H1 (cell line): ENCODE measurements at regions not wholly inside any gene's neighbourhood (a gene's known extent, or its start where the extent isn't known, plus 50 kb on each side); places are given as distances from the start of the nearest gene placed in this dataset.

Experiments used
- CTCF ChIA-PET: fragments of 300-600 bp; sonication (Branson Sonifier 250); formaldehyde crosslinking; loops from one replicate; lab custom pipeline; 2021; ENCODE audit not compliant: partially characterized antibody; lab: Charles Lee
- POLR2A ChIA-PET: fragments of 300-600 bp; sonication (Branson Sonifier 250); formaldehyde crosslinking; loops from one replicate; lab custom pipeline; 2021; ENCODE audit warnings: inconsistent platforms; ENCODE audit not compliant: partially characterized antibody; lab: Charles Lee
- DNase-seq, 2 experiments: peaks; one replicate each; pipeline versions ENCODE4 v3.0.0 to v3.0.0-alpha.2; 2010 to 2022; ENCODE audit warnings: low spot score in 2 of 2, low read depth in 1 of 2, mixed read lengths in 1 of 2
- FAIRE-seq: peaks from 2 replicates; lab custom pipeline; 2011; peaks lifted over from hg19 to GRCh38; lab: Jason Lieb, UNC
- H2AFZ ChIP-seq: 2 replicates; pipeline ENCODE4 v1.8.1; 2012; ENCODE audit warnings: low read length, inconsistent platforms
- H2AK5ac ChIP-seq: 2 replicates; pipeline ENCODE4 v1.6.1; 2013; ENCODE audit warnings: low read depth, low read length
- H2BK120ac ChIP-seq: replicated peaks from 2 replicates; pipeline ENCODE3; 2013; ENCODE audit warnings: low read depth, low read length, inconsistent platforms
- H2BK12ac ChIP-seq: 2 replicates; pipeline ENCODE4 v1.6.1; 2013; ENCODE audit warnings: low read depth, low read length
- H2BK15ac ChIP-seq: 2 replicates; pipeline ENCODE4 v1.6.1; 2013; ENCODE audit warnings: low read length
- H2BK20ac ChIP-seq: 2 replicates; pipeline ENCODE4 v1.6.1; 2013; ENCODE audit warnings: low read length
- H2BK5ac ChIP-seq: 2 replicates; pipeline ENCODE4 v1.6.1; 2013; ENCODE audit warnings: low read depth, low read length
- H3K14ac ChIP-seq: 2 replicates; pipeline ENCODE4 v1.6.1; 2013; ENCODE audit warnings: inconsistent platforms; ENCODE audit not compliant: insufficient read length
- H3K18ac ChIP-seq: 2 replicates; pipeline ENCODE4 v1.6.1; 2013; ENCODE audit warnings: low read length; ENCODE audit errors: extremely low read depth
- H3K23ac ChIP-seq: 2 replicates; pipeline ENCODE4 v1.6.1; 2013; ENCODE audit warnings: inconsistent platforms; ENCODE audit not compliant: insufficient read length
- H3K23me2 ChIP-seq: 2 replicates; pipeline ENCODE4 v1.6.1; 2013; ENCODE audit warnings: low read depth, low read length
- H3K27ac ChIP-seq: 2 replicates; pipeline ENCODE4 v1.6.1; 2011; ENCODE audit warnings: low read depth, low read length, inconsistent platforms
- H3K27me3 ChIP-seq, 4 experiments: replicated peaks in 1 of 4; 1 replicate in 1 of 4; 2 replicates in 3 of 4; pipeline versions ENCODE4 v1.6.1 to v1.8.1; 2011 to 2013; ENCODE audit warnings: low read length in 3 of 4, mild to moderate bottlenecking in 3 of 4, inconsistent platforms in 2 of 4, mixed read lengths in 2 of 4, moderate library complexity in 1 of 4; ENCODE audit not compliant: control insufficient read depth in 3 of 4, insufficient read depth in 3 of 4; ENCODE audit errors: extremely low read depth in 1 of 4
- H3K36me3 ChIP-seq, 4 experiments: 2 replicates each; pipeline versions ENCODE4 v1.6.1 to v1.8.1; 2011 to 2013; ENCODE audit warnings: mild to moderate bottlenecking in 4 of 4, low read length in 3 of 4, moderate library complexity in 2 of 4, control low read depth in 1 of 4, inconsistent platforms in 1 of 4; ENCODE audit not compliant: insufficient read depth in 4 of 4, control insufficient read depth in 2 of 4
- H3K4ac ChIP-seq: replicated peaks from 2 replicates; pipeline ENCODE3; 2013; ENCODE audit warnings: low read length, low read depth, mixed read lengths, inconsistent platforms; ENCODE audit not compliant: insufficient read length
- H3K4me1 ChIP-seq, 4 experiments: replicated peaks in 1 of 4; 1 replicate in 1 of 4; 2 replicates in 3 of 4; pipeline versions ENCODE4 v1.6.1 to v1.8.1; 2011 to 2013; ENCODE audit warnings: low read length in 3 of 4, inconsistent platforms in 2 of 4, mixed read lengths in 1 of 4; ENCODE audit not compliant: insufficient read depth in 4 of 4, control insufficient read depth in 3 of 4
- H3K4me2 ChIP-seq, 2 experiments: 2 replicates each; pipeline versions ENCODE4 v1.6.1 to v1.8.1; 2011 to 2013; ENCODE audit warnings: low read depth in 2 of 2, low read length in 2 of 2, control low read depth in 1 of 2, inconsistent platforms in 1 of 2, mild to moderate bottlenecking in 1 of 2; ENCODE audit not compliant: insufficient read depth in 1 of 2
- H3K4me3 ChIP-seq, 4 experiments: fragments of 200-600, 300-600 bp in 1 of 4; sonication (generic), shearing (Covaris generic), sonication (Bioruptor Twin) in 1 of 4; 2 replicates each; pipeline versions ENCODE4 v1.5.1 to v1.8.1; 2011 to 2016; ENCODE audit warnings: low read length in 4 of 4, low read depth in 3 of 4, control low read depth in 2 of 4, inconsistent platforms in 2 of 4, mild to moderate bottlenecking in 2 of 4, mixed read lengths in 1 of 4, moderate library complexity in 1 of 4; ENCODE audit not compliant: insufficient read depth in 2 of 4; ENCODE audit errors: extremely low read depth in 1 of 4
- H3K56ac ChIP-seq: replicated peaks from 2 replicates; pipeline ENCODE3; 2013; ENCODE audit warnings: low read depth, mild to moderate bottlenecking, mixed read lengths, low read length, inconsistent platforms; ENCODE audit not compliant: insufficient read length
- H3K79me1 ChIP-seq: 2 replicates; pipeline ENCODE4 v1.6.1; 2013; ENCODE audit warnings: low read depth, low read length, control low read depth
- H3K79me2 ChIP-seq, 2 experiments: 2 replicates each; pipeline versions ENCODE4 v1.6.1 to v1.8.1; 2012 to 2013; ENCODE audit warnings: low read length in 2 of 2, mild to moderate bottlenecking in 2 of 2, inconsistent platforms in 1 of 2; ENCODE audit not compliant: insufficient read depth in 2 of 2, control insufficient read depth in 1 of 2
- H3K9ac ChIP-seq, 4 experiments: replicated peaks in 1 of 4; 1 replicate in 1 of 4; 2 replicates in 3 of 4; pipeline versions ENCODE4 v1.6.1 to v1.8.1; 2011 to 2013; ENCODE audit warnings: low read depth in 3 of 4, low read length in 3 of 4, control low read depth in 2 of 4, mild to moderate bottlenecking in 2 of 4, moderate library complexity in 2 of 4, inconsistent platforms in 1 of 4; ENCODE audit errors: extremely low read depth in 1 of 4
- H3K9me3 ChIP-seq, 2 experiments: 2 replicates each; pipeline versions ENCODE4 v1.6.1 to v1.8.1; 2012 to 2013; ENCODE audit warnings: mild to moderate bottlenecking in 2 of 2, moderate library complexity in 2 of 2, control low read depth in 1 of 2, inconsistent platforms in 1 of 2, low read depth in 1 of 2, low read length in 1 of 2, mixed read lengths in 1 of 2; ENCODE audit not compliant: insufficient read depth in 2 of 2
- H4K20me1 ChIP-seq, 2 experiments: replicated peaks in 1 of 2; 2 replicates each; pipeline versions ENCODE3 to v1.8.1; 2011 to 2013; ENCODE audit warnings: inconsistent platforms in 2 of 2, low read length in 2 of 2, mild to moderate bottlenecking in 1 of 2; ENCODE audit not compliant: insufficient read depth in 2 of 2, control insufficient read depth in 1 of 2
- H4K5ac ChIP-seq: 2 replicates; pipeline ENCODE4 v1.6.1; 2013; ENCODE audit warnings: low read length, low read depth, mixed read lengths, inconsistent platforms; ENCODE audit not compliant: insufficient read length
- H4K8ac ChIP-seq: 2 replicates; pipeline ENCODE4 v1.8.0; 2013; ENCODE audit warnings: mild to moderate bottlenecking, moderate library complexity, low read length, inconsistent platforms; ENCODE audit not compliant: insufficient read depth; ENCODE audit errors: extremely low read depth
- H4K91ac ChIP-seq: replicated peaks from 2 replicates; pipeline ENCODE3; 2013; ENCODE audit warnings: low read length, mixed read lengths, inconsistent platforms; ENCODE audit not compliant: insufficient read length
- ASH2L ChIP-seq: fragments of 200-600, 300-600 bp; sonication (generic); IDR thresholded peaks from one replicate; pipeline ENCODE4 v1.7.1; 2017; ENCODE audit warnings: low read length
- BRCA1 ChIP-seq: IDR thresholded peaks from 2 replicates; pipeline ENCODE4 v1.6.1; 2012; ENCODE audit warnings: low read depth, low read length, improper control_type of control experiment
- CEBPB ChIP-seq: IDR thresholded peaks from 2 replicates; pipeline ENCODE4 v1.6.1; 2012; ENCODE audit warnings: low read depth, low read length
- E2F6 ChIP-seq: IDR thresholded peaks from 2 replicates; pipeline ENCODE4 v1.6.1; 2012; ENCODE audit warnings: inconsistent platforms
- FOSL1 ChIP-seq: IDR thresholded peaks from 2 replicates; pipeline ENCODE4 v1.6.1; 2011; ENCODE audit warnings: mild to moderate bottlenecking, low read depth, low read length, moderate library complexity; ENCODE audit not compliant: insufficient read depth
- KDM5A ChIP-seq: fragments of 200-600 bp; IDR thresholded peaks from 2 replicates; pipeline ENCODE4 v1.7.1; 2012; ENCODE audit warnings: mild to moderate bottlenecking, low read length, inconsistent platforms, mixed read lengths
- NANOG ChIP-seq: IDR thresholded peaks from 2 replicates; pipeline ENCODE4 v1.6.1; 2011; ENCODE audit warnings: low read length, low read depth, mild to moderate bottlenecking, inconsistent platforms; ENCODE audit not compliant: insufficient read depth, poor library complexity, severe bottlenecking
- NRF1 ChIP-seq: IDR thresholded peaks from 2 replicates; pipeline ENCODE4 v1.6.1; 2011; ENCODE audit warnings: mild to moderate bottlenecking, low read depth, low read length, improper control_type of control experiment
- POLR2A ChIP-seq, 2 experiments: IDR thresholded peaks; 1 replicate in 1 of 2; 2 replicates in 1 of 2; pipeline ENCODE4 v1.6.1; 2011; ENCODE audit warnings: low read depth in 2 of 2, low read length in 2 of 2, mild to moderate bottlenecking in 2 of 2; ENCODE audit errors: control extremely low read depth in 1 of 2
- POU5F1 ChIP-seq: IDR thresholded peaks from 2 replicates; pipeline ENCODE4 v1.6.1; 2011; ENCODE audit warnings: low read depth, mild to moderate bottlenecking, low read length, moderate library complexity
- RFX5 ChIP-seq: IDR thresholded peaks from 2 replicates; pipeline ENCODE4 v1.6.1; 2011; ENCODE audit warnings: low read depth, low read length, improper control_type of control experiment, borderline replicate concordance
- RNF2 ChIP-seq: fragments of 200-900, 300-1000 bp; sonication (generic); IDR thresholded peaks from 2 replicates; pipeline ENCODE4 v1.7.1; 2016; ENCODE audit warnings: borderline replicate concordance, low read depth, mild to moderate bottlenecking, antibody characterized with exemption, low read length; ENCODE audit not compliant: poor library complexity, severe bottlenecking; ENCODE audit errors: missing control alignments
- SRF ChIP-seq: IDR thresholded peaks from 2 replicates; pipeline ENCODE4 v1.6.1; 2011; ENCODE audit warnings: mild to moderate bottlenecking, low read depth, low read length, moderate library complexity
- TAF7 ChIP-seq: optimal IDR thresholded peaks from 2 replicates; pipeline ENCODE3; 2011; ENCODE audit warnings: low read depth, mild to moderate bottlenecking, inconsistent platforms, low read length, moderate library complexity, borderline replicate concordance
- TEAD4 ChIP-seq: IDR thresholded peaks from 2 replicates; pipeline ENCODE4 v1.6.1; 2012; ENCODE audit warnings: low read depth, low read length, inconsistent platforms, mixed read lengths
- WGBS, 2 experiments: shearing (Covaris generic) in 1 of 2; methylation state at CpG; one replicate each; pipeline versions ENCODE4 v1.1.6 to v1.1.7; 2013 to 2015; ENCODE audit warnings: low lambda C conversion rate in 2 of 2, mixed read lengths in 2 of 2, inconsistent platforms in 1 of 2, low coverage in 1 of 2, missing lambda C conversion rate in 1 of 2; ENCODE audit not compliant: insufficient replicate concordance in 2 of 2, insufficient coverage in 1 of 2, insufficient read length in 1 of 2; ENCODE audit errors: extremely low coverage in 1 of 2, missing lambda C conversion rate in 1 of 2; 5-methylcytosine and 5-hydroxymethylcytosine counted together

DNA sequence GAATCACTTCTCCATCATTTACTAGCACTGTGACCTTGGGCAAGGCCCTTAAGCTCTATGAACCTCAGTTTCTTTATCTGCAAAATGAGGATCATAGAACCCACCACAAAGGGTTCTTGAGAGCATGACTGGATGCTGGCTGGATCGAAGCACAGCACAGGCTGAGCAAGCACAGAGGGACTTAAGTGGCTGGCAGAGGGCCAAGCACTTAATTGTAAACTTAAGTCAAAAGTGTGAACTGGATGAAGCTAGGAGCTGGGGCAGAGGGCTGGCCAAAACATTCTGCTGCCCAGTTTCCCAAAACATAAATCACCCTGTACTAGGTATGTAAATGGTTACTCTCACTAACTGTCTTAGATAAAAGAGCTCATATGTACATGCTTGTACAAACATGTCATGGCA is 112.3 kb upstream of the WWC1 start:
- no peak overlapping the region for H2BK12ac ChIP-seq
- H2BK120ac ChIP-seq = no peak overlapping the region
- 94% methylated on average over 1 of the region's 1 CpG; no CpG with 5 or more reads in 1 of the 2 experiments for WGBS, 2 experiments
- H3K9me3 ChIP-seq = no peaks in the 10 kb centered on the region
- no peak overlapping the region for H4K5ac ChIP-seq
- no peak overlapping the region for H3K4me2 ChIP-seq
- H2AK5ac ChIP-seq = no peak overlapping the region
- H3K4ac ChIP-seq = no peak overlapping the region
- no peaks in the 10 kb centered on the region for H3K36me3 ChIP-seq
- CTCF ChIA-PET = interaction anchor here (0.7 to 1.7 kb wide), 6 partner anchors 15 to 70 kb away, joined by 3 to 8 read pairs (median 4); no protein-coding TSS in a partner anchor
- no peak overlapping the region for H4K91ac ChIP-seq
- no peak overlapping the region for H3K56ac ChIP-seq
- no peaks in the 10 kb centered on the region for H3K79me1 ChIP-seq
- H3K27me3 ChIP-seq = no peaks in the 10 kb centered on the region
- no peak overlapping the region for H4K8ac ChIP-seq
- H2BK15ac ChIP-seq = no peak overlapping the region
- no peak overlapping the region for H3K23ac ChIP-seq
- no peak overlapping the region for H3K4me3 ChIP-seq
- H3K27ac ChIP-seq = no peak overlapping the region
- POLR2A ChIA-PET = interaction anchor here (1.4 kb wide), 1 partner anchor 9 kb away, joined by 4 read pairs; no protein-coding TSS in a partner anchor
- no peaks in the 10 kb centered on the region for H3K23me2 ChIP-seq
- H4K20me1 ChIP-seq = no peaks in the 10 kb centered on the region
- H3K4me1 ChIP-seq = peaks cover 0 to 3% (median 0%) of the 10 kb centered on the region in 4 experiments; a peak in 2 of 7 replicates
- no peak overlapping the region for H2AFZ ChIP-seq
- H3K9ac ChIP-seq = no peak overlapping the region
- no peak for DNase-seq
- no peak overlapping the region for H3K18ac ChIP-seq
- no peak overlapping the region for H2BK5ac ChIP-seq
- no peak overlapping the region for H2BK20ac ChIP-seq
- H3K79me2 ChIP-seq = no peaks in the 10 kb centered on the region
- no peak for FAIRE-seq
- H3K14ac ChIP-seq = no peak overlapping the region
- TF ChIP-seq POLR2A (IDR thresholded peaks at IDR 0.05; ENCODE audit: control extremely low read depth in 1 of 2, low read depth in 2 of 2, low read length in 2 of 2) (no peak), FOSL1 (no peak), RNF2 (no peak), NANOG (no peak), POU5F1 (no peak), TAF7 (no peak), TEAD4 (no peak), NRF1 (no peak), E2F6 (no peak), BRCA1 (no peak), RFX5 (no peak), KDM5A (no peak), SRF (no peak), CEBPB (no peak), ASH2L (no peak)
